MM.1S (cell line): ENCODE measurements at regions not wholly inside any gene's neighbourhood (a gene's known extent, or its start where the extent isn't known, plus 50 kb on each side); places are given as distances from the start of the nearest gene placed in this dataset.

Source experiments
- DNase-seq: peaks from one replicate; pipeline ENCODE4 v3.0.0-alpha.2; 2015
- H2AFZ ChIP-seq: fragments of 300-600 bp; sonication (generic); 2 replicates; pipeline ENCODE4 v1.6.0; 2016; ENCODE audit warnings: antibody characterized with exemption, low read length
- H3F3A ChIP-seq: fragments of 300-600 bp; sonication (generic); 2 replicates; pipeline ENCODE4 v1.6.1; 2016; ENCODE audit warnings: mild to moderate bottlenecking, antibody characterized with exemption, low read length, moderate library complexity, mixed read lengths; ENCODE audit not compliant: insufficient read depth
- H3K27ac ChIP-seq: fragments of 300-600 bp; sonication (generic); 2 replicates; pipeline ENCODE4 v1.5.1; 2016; ENCODE audit warnings: mild to moderate bottlenecking, low read length
- H3K27me3 ChIP-seq: fragments of 300-600 bp; sonication (generic); replicated peaks from 2 replicates; pipeline ENCODE4 v1.6.0; 2016; ENCODE audit warnings: low read length; ENCODE audit not compliant: insufficient read depth
- H3K36me3 ChIP-seq: fragments of 300-600 bp; sonication (generic); replicated peaks from 2 replicates; pipeline ENCODE4 v1.6.1; 2016; ENCODE audit warnings: mild to moderate bottlenecking, low read length, mixed read lengths; ENCODE audit not compliant: insufficient read depth
- H3K4me1 ChIP-seq: fragments of 300-600 bp; sonication (generic); 2 replicates; pipeline ENCODE4 v1.6.1; 2016; ENCODE audit warnings: low read length, mixed read lengths
- H3K4me2 ChIP-seq: fragments of 300-600 bp; sonication (generic); 2 replicates; pipeline ENCODE4 v1.6.0; 2016; ENCODE audit warnings: low read depth, low read length
- H3K4me3 ChIP-seq: fragments of 300-600 bp; sonication (generic); 2 replicates; pipeline ENCODE4 v1.5.1; 2016; ENCODE audit warnings: low read length, mixed read lengths
- H3K79me2 ChIP-seq: fragments of 300-600 bp; sonication (generic); 2 replicates; pipeline ENCODE4 v1.6.1; 2016; ENCODE audit warnings: mixed run types, low read length, mixed read lengths
- H3K9ac ChIP-seq: fragments of 300-600 bp; sonication (generic); 2 replicates; pipeline ENCODE4 v1.6.1; 2016; ENCODE audit warnings: low read length, mixed read lengths
- H3K9me2 ChIP-seq: fragments of 300-600 bp; sonication (generic); replicated peaks from 2 replicates; pipeline ENCODE4 v1.6.1; 2016; ENCODE audit warnings: mild to moderate bottlenecking, low read length, mixed read lengths; ENCODE audit not compliant: insufficient read depth
- H3K9me3 ChIP-seq: fragments of 300-600 bp; sonication (generic); replicated peaks from 2 replicates; pipeline ENCODE4 v1.6.1; 2016; ENCODE audit warnings: mild to moderate bottlenecking, low read length, mixed read lengths; ENCODE audit not compliant: insufficient read depth
- H4K20me1 ChIP-seq: fragments of 300-600 bp; sonication (generic); 2 replicates; pipeline ENCODE4 v1.6.1; 2016; ENCODE audit warnings: mild to moderate bottlenecking, low read length, moderate library complexity, mixed read lengths; ENCODE audit not compliant: insufficient read depth
- CTCF ChIP-seq: fragments of 300-600 bp; sonication (generic); IDR thresholded peaks from 2 replicates; pipeline ENCODE4 v1.5.1; 2016; ENCODE audit warnings: antibody characterized with exemption, low read length, mixed read lengths
- EZH2 ChIP-seq: fragments of 300-600 bp; sonication (generic); optimal IDR thresholded peaks from 2 replicates; pipeline ENCODE3; 2017; ENCODE audit warnings: low read depth, mild to moderate bottlenecking, antibody characterized with exemption, low read length, mixed read lengths
- EZH2phosphoT487 ChIP-seq: fragments of 300-600 bp; sonication (generic); IDR thresholded peaks from 2 replicates; pipeline ENCODE4 v1.6.1; 2018; ENCODE audit warnings: antibody characterized with exemption, low read length

DNA sequence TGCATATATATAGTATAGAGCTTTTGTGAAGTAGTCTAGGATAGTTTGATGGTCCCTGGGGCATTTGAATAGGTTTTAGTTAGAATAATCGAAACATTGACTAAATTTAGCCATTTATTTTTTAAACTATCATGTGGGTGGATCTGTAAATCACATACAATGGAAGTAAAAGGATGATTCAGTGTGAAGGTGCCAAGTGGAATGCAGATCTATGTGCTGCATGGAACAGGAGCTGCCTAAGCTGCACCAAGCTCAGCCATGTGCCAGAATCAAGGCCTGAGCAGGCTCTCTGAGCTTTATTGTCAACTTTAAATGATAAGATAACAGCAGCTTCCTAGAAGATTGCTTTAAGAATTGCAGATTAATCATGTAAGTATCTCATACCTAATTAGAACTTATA lies 1996.2 kb upstream of the PIK3C3 start:
- H3K27ac ChIP-seq, result no peak overlapping the region
- H3F3A ChIP-seq, result peaks cover 11% of the 10 kb centered on the region
- H3K9ac ChIP-seq, result no peak overlapping the region
- no peak for DNase-seq
- H3K9me2 ChIP-seq, result no peaks in the 10 kb centered on the region
- H3K9me3 ChIP-seq, result no peaks in the 10 kb centered on the region
- 0 out of 2 replicates have a peak overlapping the region, but pooled peaks have one; percentile 41 for H3K4me2 ChIP-seq
- no peaks in the 10 kb centered on the region for H4K20me1 ChIP-seq
- H3K27me3 ChIP-seq, result no peaks in the 10 kb centered on the region
- peaks cover 22% of the 10 kb centered on the region for H3K4me1 ChIP-seq
- no peak overlapping the region for H3K4me3 ChIP-seq
- H3K79me2 ChIP-seq, result no peaks in the 10 kb centered on the region
- TF ChIP-seq EZH2phosphoT487 (no peak), EZH2 (no peak), CTCF (no peak)
- H3K36me3 ChIP-seq, result no peaks in the 10 kb centered on the region
- H2AFZ ChIP-seq, result no peak overlapping the region

DNA sequence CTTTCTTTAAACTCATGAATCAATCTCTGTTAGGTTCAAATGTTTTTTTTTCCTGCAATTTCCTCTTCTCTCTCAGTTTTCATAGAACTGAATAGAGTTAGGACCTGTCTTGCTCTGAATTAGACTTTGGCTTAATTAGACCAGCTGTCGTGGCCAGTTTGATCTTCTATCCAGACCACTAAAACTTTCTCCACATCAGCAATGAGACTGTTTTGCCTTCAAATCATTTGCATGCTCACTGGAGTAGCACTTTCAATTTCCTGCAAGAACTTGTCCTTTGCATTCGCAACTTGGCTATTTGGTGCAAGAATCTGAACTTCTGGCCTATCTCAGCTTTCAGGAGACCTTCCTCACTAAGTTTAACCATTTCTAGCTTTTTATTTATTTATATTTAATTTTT lies 2002.2 kb upstream of the PIK3C3 start:
- no peaks in the 10 kb centered on the region for H4K20me1 ChIP-seq
- TF ChIP-seq EZH2 (no peak), CTCF (no peak), EZH2phosphoT487 (no peak)
- peaks cover 21% of the 10 kb centered on the region for H3K4me1 ChIP-seq

GRCh38 chr18:39951142-39951720 lies 2003.8 kb upstream of the PIK3C3 start:
- no peak overlapping the region for H3K9ac ChIP-seq
- no peaks in the 10 kb centered on the region for H3K79me2 ChIP-seq
- H3K27ac ChIP-seq, result no peak overlapping the region
- TF ChIP-seq CTCF, result no peak
- H3K4me3 ChIP-seq, result no peak overlapping the region
- H3K9me3 ChIP-seq, result no peaks in the 10 kb centered on the region
- H3K27me3 ChIP-seq, result no peaks in the 10 kb centered on the region
- no peaks in the 10 kb centered on the region for H4K20me1 ChIP-seq
- H3F3A ChIP-seq, result peaks cover 11% of the 10 kb centered on the region
- no peak overlapping the region for H3K4me2 ChIP-seq
- no peak for DNase-seq
- no peak overlapping the region for H2AFZ ChIP-seq
- H3K9me2 ChIP-seq, result no peaks in the 10 kb centered on the region
- H3K4me1 ChIP-seq, result peaks cover 34% of the 10 kb centered on the region
- no peaks in the 10 kb centered on the region for H3K36me3 ChIP-seq

More for the DNA sequence above, 2002.2 kb upstream of the PIK3C3 start:
- no peaks in the 10 kb centered on the region for H3K27me3 ChIP-seq
- no peak overlapping the region for H3K4me3 ChIP-seq
- no peak overlapping the region for H2AFZ ChIP-seq
- no peaks in the 10 kb centered on the region for H3K36me3 ChIP-seq
- no peaks in the 10 kb centered on the region for H3F3A ChIP-seq
- no peak overlapping the region for H3K9ac ChIP-seq
- H3K79me2 ChIP-seq, result no peaks in the 10 kb centered on the region
- no peak overlapping the region for H3K27ac ChIP-seq
- DNase-seq, result peak; percentile 70
- H3K9me3 ChIP-seq, result no peaks in the 10 kb centered on the region
- H3K4me2 ChIP-seq, result 0 out of 2 replicates have a peak overlapping the region, but pooled peaks have one; percentile 5
- no peaks in the 10 kb centered on the region for H3K9me2 ChIP-seq
